GM21786 (cell line): ENCODE measurements at regions not wholly inside any gene's neighbourhood (a gene's known extent, or its start where the extent isn't known, plus 50 kb on each side); places are given as distances from the start of the nearest gene placed in this dataset.
"Not testable (repeated sequence)": the region's sequence is repeated elsewhere in the genome, so short reads cannot be mapped to it uniquely, and the experiment has no call there.

Experiments used
- ATAC-seq: cut with Tn5 transposase; IDR thresholded peaks from one replicate; pipeline ENCODE4 v1.9.1; 2021; ENCODE audit not compliant: unreplicated experiment

GRCh38 chr15:22519213-22519612 lies 60.5 kb downstream of the GOLGA6L22 start:
- ATAC-seq: not testable (repeated sequence)

DNA sequence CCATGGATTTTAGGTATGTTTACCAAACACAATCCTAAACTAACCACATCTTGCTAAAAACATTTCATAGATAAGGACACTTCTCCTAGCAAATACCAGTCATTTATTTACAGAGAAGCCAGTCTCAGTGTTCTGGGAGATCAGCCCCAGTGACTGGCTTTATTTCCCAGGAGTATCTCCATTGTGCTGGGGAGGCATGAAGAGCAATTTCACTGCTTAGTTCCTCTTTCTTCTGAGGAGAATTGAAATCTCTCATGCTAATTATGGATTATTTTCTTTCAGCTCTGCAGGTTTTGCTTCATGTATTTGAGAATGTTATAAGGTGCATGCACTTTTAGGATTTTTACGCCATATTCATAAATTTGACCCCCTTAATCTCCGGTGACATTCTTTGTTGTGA lies 67.8 kb downstream of the GOLGA6L22 start:
- ATAC-seq: not testable (repeated sequence)

DNA sequence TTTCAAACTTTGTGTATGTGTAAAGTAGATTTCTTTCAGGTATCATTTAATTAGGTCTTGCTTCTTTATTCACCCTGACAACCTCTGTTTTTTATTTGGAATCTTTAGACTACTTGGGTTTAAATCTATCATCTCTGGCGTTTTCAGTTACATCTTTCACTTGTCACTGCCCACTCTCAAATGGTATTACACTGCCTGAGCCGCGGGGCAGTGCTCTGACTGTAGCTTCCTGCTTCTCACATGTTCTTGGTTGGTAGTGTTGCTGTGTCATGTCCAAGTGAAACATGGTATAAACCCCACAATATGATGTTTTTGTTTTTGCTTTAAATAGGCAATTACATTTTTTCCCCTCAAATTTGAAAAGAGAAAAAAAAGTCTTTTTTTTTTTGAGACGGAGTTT lies 68.3 kb downstream of the GOLGA6L22 start:
- ATAC-seq: not testable (repeated sequence)

GRCh38 chr15:22529200-22529599 lies 70.5 kb downstream of the GOLGA6L22 start:
- not testable (repeated sequence) for ATAC-seq

DNA sequence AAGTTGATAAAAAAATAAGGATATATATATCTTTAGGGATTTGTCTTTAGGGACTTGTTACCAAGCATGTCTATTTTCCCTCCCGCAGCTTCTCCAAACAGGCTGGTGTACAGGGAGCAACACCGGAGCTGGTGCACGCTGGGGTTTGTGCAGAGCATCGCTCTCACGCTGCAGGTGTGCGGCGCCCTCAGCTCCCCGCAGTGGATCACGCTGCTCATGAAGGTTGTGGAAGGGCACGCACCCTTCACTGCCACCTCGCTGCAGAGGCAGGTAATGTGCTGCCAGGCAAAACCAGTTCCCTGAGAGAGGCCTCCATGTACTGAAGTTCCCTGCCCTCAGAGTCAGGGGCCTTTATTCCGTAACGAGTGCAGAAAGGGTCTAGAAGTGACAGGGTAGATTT lies 101.0 kb downstream of the GOLGA6L22 start:
- not testable (repeated sequence) for ATAC-seq

DNA sequence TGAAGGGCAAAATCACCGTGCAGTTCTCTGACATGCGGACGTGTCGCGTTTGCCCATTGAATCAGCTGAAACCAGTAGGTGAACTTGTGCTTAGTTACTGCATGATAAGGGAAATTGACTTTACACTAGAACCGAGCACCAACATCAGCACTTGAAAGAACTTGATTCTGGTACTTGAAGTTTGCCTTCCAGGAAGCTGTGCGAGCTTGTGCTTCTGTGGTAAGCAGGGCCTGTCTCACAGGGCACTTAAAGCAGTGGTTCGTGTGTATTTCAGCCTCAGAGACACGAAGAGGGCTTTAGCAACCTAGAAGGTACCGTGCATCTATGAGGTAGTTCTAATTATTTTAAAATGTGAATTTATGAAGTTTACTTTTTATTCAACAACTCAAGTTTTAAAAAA lies 103.0 kb downstream of the GOLGA6L22 start:
- not testable (repeated sequence) for ATAC-seq

DNA sequence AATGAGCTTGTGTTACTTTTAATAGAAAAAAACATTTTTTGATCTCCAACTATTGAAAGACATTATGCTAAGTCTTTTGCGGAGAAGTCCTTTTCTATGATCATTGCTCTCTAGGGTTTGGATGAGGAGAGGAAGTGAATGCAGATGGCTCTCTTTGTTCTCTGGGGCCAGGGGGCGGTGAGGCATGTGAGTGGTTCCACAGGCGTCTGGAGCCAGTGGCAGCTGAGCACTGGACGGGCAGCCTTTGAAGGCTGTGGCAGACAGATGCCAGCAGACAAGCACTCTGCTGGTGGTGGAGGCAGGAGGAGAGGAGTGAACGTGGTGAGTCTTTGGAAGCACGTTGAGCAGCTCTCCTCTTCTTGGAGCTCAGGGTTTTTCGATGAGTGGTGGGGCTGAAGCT lies 107.8 kb downstream of the GOLGA6L22 start:
- ATAC-seq: not testable (repeated sequence)

- ATAC-seq: not testable (repeated sequence)
Observed at GRCh38 chr15:22569486-22569885, 110.8 kb downstream of the GOLGA6L22 start.

- ATAC-seq: not testable (repeated sequence)
Observed at GRCh38 chr15:22572152-22572735, 113.5 kb downstream of the GOLGA6L22 start.

DNA sequence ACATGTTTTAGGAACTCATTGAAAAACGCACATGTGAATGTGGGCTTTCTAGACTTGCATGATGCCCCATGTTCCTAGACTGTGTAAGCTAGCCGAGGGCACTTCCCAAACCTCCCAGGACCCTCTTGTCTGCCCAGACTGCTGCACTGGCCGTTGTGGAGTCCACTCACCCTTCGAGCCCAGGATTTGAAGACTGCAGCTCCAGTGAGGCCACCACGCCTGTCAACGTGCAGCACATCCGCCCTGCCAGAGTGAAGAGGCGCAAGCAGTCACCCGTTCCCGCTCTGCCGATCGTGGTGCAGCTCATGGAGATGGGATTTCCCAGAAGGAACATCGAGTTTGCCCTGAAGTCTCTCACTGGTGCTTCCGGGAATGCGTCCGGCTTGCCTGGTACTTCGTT lies 114.1 kb downstream of the GOLGA6L22 start:
- not testable (repeated sequence) for ATAC-seq

DNA sequence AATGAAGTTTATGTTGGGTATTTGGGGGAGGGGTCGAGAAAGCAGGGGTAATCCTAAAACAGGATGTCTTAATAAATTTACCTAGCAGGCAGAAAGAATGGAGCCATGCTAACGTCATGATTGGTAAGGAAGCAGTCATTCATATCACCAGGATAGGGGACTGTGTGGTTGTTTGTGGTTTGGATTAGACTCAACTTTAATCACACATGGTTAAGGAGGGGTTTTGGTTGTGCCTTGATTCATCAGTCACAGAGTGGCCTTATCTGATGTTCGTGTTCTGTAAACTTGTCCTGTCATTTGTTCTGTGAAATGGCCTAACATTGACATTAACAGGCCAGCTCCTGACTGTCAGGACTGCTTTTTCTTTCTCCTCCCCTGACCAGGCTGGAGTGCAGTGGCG lies 119.1 kb downstream of the GOLGA6L22 start:
- not testable (repeated sequence) for ATAC-seq

DNA sequence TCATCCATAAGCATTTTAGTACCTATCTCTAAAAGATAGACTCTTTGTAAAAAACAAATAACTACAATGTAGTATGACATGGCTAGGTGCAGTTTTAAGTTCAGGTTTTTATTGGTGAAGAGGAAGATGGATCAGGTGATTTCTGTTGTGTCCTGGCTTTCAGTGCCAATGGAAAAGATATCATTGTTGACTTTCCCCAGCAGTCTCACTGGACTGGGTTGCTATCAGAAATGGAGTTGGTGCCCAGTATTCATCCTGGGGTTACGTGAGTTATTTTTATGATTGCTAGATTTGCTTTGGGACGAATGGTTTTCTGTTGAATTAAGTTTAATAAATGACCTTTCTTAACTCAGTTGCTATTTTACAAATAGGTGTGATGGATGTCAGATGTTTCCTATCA lies 120.5 kb downstream of the GOLGA6L22 start:
- ATAC-seq: not testable (repeated sequence)

- not testable (repeated sequence) for ATAC-seq
Observed at GRCh38 chr15:22587391-22587790, 128.7 kb downstream of the GOLGA6L22 start.

DNA sequence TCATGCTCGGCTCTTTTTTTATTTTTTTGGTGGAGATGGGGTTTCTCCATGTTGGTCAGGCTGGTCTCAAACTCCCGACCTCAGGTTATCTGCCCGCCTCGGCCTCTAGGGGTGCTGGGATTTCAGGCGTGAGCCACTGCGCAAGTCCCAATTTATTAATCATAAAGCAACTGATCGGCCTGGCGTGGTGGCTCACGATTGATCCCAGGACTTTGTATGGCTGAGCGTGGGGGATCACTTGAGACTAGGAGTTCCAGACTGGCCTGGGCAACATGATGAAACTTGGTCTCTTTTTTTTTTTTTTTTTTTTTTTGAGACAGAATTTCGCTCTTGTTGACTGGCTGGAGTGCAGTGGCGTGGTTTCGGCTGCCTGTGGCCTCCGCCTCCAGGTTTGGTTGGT lies 139.8 kb downstream of the GOLGA6L22 start:
- not testable (repeated sequence) for ATAC-seq

- ATAC-seq: not testable (repeated sequence)
Observed at GRCh38 chr15:22599526-22600320, 141.0 kb downstream of the GOLGA6L22 start.

DNA sequence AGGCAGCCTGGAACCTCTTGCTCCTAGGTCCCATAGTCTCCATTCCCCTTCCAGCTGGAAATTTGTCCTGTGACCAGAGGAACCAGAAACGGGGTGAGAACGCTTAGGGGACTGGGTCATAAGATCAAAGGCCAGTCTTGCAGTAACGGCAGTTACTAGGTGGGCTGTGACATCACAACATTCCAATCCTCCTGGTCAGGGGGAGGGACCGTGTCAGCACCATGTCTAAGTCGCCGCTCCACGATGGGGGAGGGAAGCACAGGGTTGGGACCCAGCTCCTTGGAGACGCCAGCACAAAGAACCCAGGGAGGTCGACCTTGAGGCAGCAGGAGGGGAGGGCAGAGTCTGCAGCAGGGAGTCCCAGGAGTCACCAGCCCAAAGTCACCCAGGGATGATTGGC lies 158.3 kb downstream of the GOLGA6L22 start:
- ATAC-seq: not testable (repeated sequence)

DNA sequence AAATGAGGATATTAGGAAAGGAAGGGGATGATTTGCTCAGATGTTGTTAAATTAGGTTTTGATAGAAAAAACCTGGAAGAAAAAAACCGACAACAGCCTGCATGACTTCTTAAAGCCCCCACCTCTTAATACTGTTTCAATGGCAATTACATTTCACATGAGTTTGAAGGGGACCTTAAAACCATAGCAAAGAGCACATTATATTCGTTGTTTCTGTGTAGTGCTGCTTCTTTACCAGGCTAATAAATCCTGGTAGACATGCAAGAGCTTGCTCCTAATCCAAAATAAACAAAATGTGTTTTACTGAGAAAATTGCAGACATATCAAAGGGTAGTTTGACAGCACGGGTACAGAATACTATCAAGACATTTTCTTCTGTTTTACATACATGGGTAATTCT lies 154.7 kb upstream of the NIPA1 start:
- ATAC-seq: not testable (repeated sequence)

DNA sequence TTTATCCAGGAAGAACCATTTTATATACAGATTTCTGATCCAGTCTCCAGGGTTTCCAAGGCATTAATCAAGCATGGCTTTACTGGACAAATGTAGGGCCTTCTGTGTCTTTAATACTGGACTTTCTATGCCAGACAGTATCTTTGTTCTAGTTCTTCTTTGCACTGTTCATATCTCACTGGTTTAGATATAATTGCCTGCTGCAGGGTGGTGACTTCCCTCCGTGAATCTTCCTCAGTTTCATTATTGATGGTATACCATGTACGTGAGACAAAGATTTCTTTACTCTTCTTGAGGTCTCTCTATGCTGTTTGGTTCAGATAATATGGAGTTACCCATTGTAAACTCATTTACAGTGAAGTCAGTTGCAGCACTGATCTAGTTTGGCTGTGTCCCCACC lies 146.5 kb upstream of the NIPA1 start:
- not testable (repeated sequence) for ATAC-seq

- ATAC-seq: not testable (repeated sequence)
Observed at GRCh38 chr15:22649458-22649857, 137.0 kb upstream of the NIPA1 start.

DNA sequence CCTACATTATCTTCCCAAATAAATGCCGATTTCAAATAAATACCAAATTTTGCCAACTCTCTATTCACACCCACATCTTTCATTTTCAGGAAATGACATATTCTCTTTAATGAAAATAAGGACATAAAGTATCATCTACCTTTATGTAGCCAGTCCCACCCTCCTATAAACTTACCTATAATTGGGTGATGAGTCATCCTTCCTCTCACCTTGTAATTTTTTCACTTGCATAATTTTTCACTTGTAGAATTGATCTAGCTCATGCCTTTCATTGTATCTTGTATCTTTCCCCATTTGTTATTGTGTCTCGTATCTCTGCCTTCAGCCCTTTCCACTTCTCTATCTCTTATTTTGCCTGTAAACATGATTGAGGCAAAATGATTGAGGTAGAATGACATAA lies 135.3 kb upstream of the NIPA1 start:
- ATAC-seq: not testable (repeated sequence)

DNA sequence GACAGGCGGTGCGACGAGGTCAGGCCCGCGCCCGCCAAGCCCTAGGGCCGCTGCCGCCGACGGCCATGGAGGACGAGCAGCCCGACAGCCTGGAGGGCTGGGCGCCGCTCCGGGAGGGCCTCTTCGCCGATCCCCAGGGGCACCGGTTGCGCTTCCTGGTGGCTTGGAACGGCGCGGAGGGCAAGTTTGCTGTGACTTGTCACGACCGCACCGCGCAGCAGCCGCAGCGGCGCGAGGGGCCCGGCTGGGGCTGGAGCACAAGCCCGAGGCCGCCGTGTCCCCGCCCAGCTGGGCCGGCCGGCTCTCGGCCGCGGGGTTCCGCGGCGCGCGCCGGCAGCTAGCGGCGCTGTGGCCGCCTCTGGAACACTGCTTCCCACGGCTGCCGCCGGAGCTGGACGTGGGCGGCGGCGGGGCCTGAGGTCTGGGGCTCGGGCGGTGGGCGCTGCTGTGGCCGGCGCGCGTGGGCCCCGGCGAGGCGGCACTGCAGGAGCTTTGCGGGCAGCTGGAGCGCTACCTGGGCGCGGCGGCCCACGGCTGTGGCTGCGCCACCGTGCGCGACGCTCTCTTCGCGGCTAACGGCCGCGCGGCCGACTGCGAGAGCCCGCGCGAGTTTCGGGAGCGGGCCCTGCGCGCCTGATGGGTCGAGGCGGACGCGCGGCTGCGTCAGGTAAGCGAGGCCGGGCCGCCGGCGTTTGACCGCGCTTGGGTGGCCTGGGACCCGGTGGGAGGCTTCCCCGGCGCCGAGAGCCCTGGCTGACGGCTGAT lies 122.0 kb upstream of the NIPA1 start:
- ATAC-seq: peak; percentile 62
